Peyer's patch (tissue), 4 donors: ENCODE measurements at regions not wholly inside any gene's neighbourhood (a gene's known extent, or its start where the extent isn't known, plus 50 kb on each side); places are given as distances from the start of the nearest gene placed in this dataset.
"Not testable (repeated sequence)": the region's sequence is repeated elsewhere in the genome, so short reads cannot be mapped to it uniquely, and the experiment has no call there.

Source experiments
- DNase-seq, 3 donors: peaks; one replicate each; pipeline ENCODE4 v3.0.0-alpha.2; 2017 to 2019
- H3K27ac ChIP-seq, 4 donors: fragments of 200-600 bp; sonication (generic); one replicate each; pipeline ENCODE4 v1.5.1; 2016 to 2019
- H3K27me3 ChIP-seq, 2 donors: fragments of 200-600 bp; sonication (generic); one replicate each; pipeline ENCODE4 v1.5.1; 2019
- H3K36me3 ChIP-seq, 3 donors: fragments of 200-600 bp; sonication (generic); one replicate each; pipeline ENCODE4 v1.5.1; 2016 to 2019
- H3K4me1 ChIP-seq, 4 donors: fragments of 200-600 bp; sonication (generic); one replicate each; pipeline ENCODE4 v1.5.1; 2016 to 2019
- H3K4me3 ChIP-seq, 4 donors: fragments of 200-600 bp; sonication (generic); 1 replicate in 3 of 4; 2 replicates in 1 of 4; pipeline ENCODE4 v1.5.1; 2016 to 2019; ENCODE audit warnings: mild to moderate bottlenecking in 1 of 4
- H3K9me3 ChIP-seq, 4 donors: fragments of 200-600 bp; sonication (generic); one replicate each; pipeline ENCODE4 v1.5.1; 2016 to 2019; ENCODE audit warnings: mild to moderate bottlenecking in 1 of 4
- CTCF ChIP-seq, 6 experiments: fragments of 450-650 bp in 4 of 6; fragments of 200-600 bp in 2 of 6; sonication (generic) in 1 of 6; IDR thresholded peaks; one replicate each; pipeline ENCODE4 v1.5.1; 2017 to 2019; ENCODE audit warnings: antibody characterized with exemption in 6 of 6, mild to moderate bottlenecking in 3 of 6, moderate library complexity in 1 of 6
- POLR2A ChIP-seq, 2 donors: fragments of 450-650 bp; IDR thresholded peaks; one replicate each; pipeline ENCODE4 v1.5.1; 2017; ENCODE audit warnings: antibody characterized with exemption in 2 of 2, mild to moderate bottlenecking in 2 of 2, moderate library complexity in 2 of 2

GRCh38 chr5:108541836-108542235 is 159.9 kb upstream of the FBXL17 start:
- H3K27ac ChIP-seq = no peak overlapping the region

GRCh38 chr5:108536321-108536720 is 154.4 kb upstream of the FBXL17 start:
- Histone ChIP-seq H3K4me1 (peaks cover 0 to 9% (median 0%) of the 10 kb centered on the region in 4 donors), H3K4me3 (no peak overlapping the region), H3K9me3 (no peaks in the 10 kb centered on the region), H3K27ac (no peak overlapping the region), H3K36me3 (no peaks in the 10 kb centered on the region), H3K27me3 (no peaks in the 10 kb centered on the region)
- DNase-seq = no peak
- TF ChIP-seq CTCF (IDR thresholded peaks at IDR 0.05) (no peak), POLR2A (IDR thresholded peaks at IDR 0.05) (no peak)

More at GRCh38 chr5:108541836-108542235, 159.9 kb upstream of the FBXL17 start:
- DNase-seq = no peak
- Histone ChIP-seq H3K9me3 (no peaks in the 10 kb centered on the region), H3K4me1 (no peaks in the 10 kb centered on the region), H3K36me3 (no peaks in the 10 kb centered on the region), H3K27me3 (no peaks in the 10 kb centered on the region), H3K4me3 (no peak overlapping the region)
- TF ChIP-seq CTCF (IDR thresholded peaks at IDR 0.05) = no peak
- TF ChIP-seq POLR2A (IDR thresholded peaks at IDR 0.05) = no peak

- H3K4me1 ChIP-seq = peaks cover 0 to 15% (median 0%) of the 10 kb centered on the region in 4 donors
- DNase-seq, H3K27me3 ChIP-seq, H3K27ac ChIP-seq, H3K36me3 ChIP-seq, H3K9me3 ChIP-seq, H3K4me3 ChIP-seq: not testable (repeated sequence)
These were observed 150.2 kb upstream of the FBXL17 start for GRCh38 chr5:108532129-108532445.

- Histone ChIP-seq H3K9me3 (no peaks in the 10 kb centered on the region), H3K27ac (no peak overlapping the region), H3K36me3 (no peaks in the 10 kb centered on the region), H3K4me1 (peaks cover 0 to 15% (median 0%) of the 10 kb centered on the region in 4 donors), H3K27me3 (no peaks in the 10 kb centered on the region), H3K4me3 (no peak overlapping the region)
- DNase-seq = no peak
- no peak for TF ChIP-seq CTCF (IDR thresholded peaks at IDR 0.05)
- TF ChIP-seq POLR2A (IDR thresholded peaks at IDR 0.05) = no peak
These were observed 149.7 kb upstream of the FBXL17 start for GRCh38 chr5:108531367-108532128.

GRCh38 chr5:108530706-108531105 is 148.8 kb upstream of the FBXL17 start:
- TF ChIP-seq POLR2A (IDR thresholded peaks at IDR 0.05) (no peak), CTCF (IDR thresholded peaks at IDR 0.05) (no peak)
- Histone ChIP-seq H3K9me3 (no peaks in the 10 kb centered on the region), H3K4me1 (peaks cover 0 to 15% (median 0%) of the 10 kb centered on the region in 4 donors), H3K27me3 (no peaks in the 10 kb centered on the region), H3K36me3 (no peaks in the 10 kb centered on the region), H3K4me3 (no peak overlapping the region), H3K27ac (peak overlapping the region in 1 of 4 donors; percentile 28)
- no peak for DNase-seq

GRCh38 chr5:108529381-108529780 is 147.5 kb upstream of the FBXL17 start:
- H3K36me3 ChIP-seq = no peaks in the 10 kb centered on the region
- TF ChIP-seq POLR2A (IDR thresholded peaks at IDR 0.05) (no peak), CTCF (IDR thresholded peaks at IDR 0.05) (no peak)
- H3K4me3 ChIP-seq = no peak overlapping the region
- no peaks in the 10 kb centered on the region for H3K27me3 ChIP-seq
- peaks cover 0 to 15% (median 0%) of the 10 kb centered on the region in 4 donors for H3K4me1 ChIP-seq
- H3K9me3 ChIP-seq = no peaks in the 10 kb centered on the region
- no peak for DNase-seq
- no peak overlapping the region for H3K27ac ChIP-seq
